Left forelimb (tissue), 1 donor: ENCODE measurements at regions not wholly inside any gene's neighbourhood (a gene's known extent, or its start where the extent isn't known, plus 50 kb on each side); places are given as distances from the start of the nearest gene placed in this dataset.

Experiments
- DNase-seq: peaks from one replicate; pipeline ENCODE4 v3.0.0-alpha.2; 2018; ENCODE audit warnings: low spot score

DNA sequence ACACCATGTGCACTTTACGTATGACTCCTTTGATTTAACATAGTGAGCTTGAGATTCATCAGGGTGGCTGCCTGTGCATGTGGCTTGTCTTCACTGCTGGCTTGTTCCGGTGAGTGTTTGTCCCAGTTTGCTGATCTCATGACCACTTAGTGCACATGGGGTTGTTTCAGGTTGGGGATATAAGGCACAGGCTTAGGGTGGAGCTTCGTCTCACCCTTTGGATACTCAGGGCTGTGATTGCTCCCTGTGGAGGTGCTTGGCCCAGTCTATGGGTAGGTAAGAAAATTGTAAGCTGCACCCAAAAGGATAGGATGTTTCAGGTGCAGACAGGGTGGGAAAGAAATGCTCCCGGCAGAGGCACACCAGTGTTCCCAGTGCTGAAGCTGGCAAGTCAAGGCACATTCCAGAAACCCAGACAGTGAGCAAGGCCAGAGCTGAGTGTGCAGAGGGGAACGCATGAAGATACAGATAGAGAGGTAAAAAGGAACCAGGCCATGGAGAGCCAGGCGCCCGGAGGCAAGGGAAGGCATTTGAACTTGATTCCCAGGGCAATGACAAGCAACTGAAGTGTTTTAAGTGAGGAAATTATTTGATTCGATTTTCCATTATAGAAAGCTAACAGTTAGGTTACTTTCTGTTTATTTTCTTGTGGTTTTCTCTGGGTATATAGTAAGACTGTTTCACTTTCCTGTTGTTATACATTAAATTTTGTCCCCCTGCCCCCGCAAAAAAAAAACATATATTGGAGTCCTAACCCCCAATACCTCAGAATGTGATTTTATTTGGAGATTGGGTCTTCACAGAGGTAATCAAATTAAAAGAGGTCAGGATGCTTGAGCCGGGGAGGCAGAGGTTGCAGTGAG is 289.8 kb upstream of the KLF6 start:
- no peak for DNase-seq

DNA sequence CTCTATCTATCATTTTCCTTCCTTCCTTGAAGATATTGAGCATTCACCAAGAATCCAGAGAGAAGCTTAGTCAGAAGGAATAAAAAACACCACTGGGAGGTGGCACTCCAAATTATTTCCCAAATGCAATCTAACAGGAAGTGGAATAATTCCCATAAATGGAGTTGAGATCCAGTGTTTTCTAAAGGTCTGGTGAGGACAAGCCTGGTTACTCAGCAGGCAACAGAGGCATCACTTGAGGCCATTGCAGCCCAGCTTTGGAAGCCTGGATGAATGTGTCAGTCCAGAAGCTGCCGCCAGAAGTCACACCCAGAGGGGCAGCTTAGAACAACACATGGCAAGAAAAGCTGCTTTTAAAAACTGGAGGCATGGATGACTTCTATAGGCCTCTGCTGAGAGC is 288.9 kb upstream of the KLF6 start:
- DNase-seq: no peak

GRCh38 chr10:4070921-4071660 is 286.1 kb upstream of the KLF6 start:
- DNase-seq: no peak

DNA sequence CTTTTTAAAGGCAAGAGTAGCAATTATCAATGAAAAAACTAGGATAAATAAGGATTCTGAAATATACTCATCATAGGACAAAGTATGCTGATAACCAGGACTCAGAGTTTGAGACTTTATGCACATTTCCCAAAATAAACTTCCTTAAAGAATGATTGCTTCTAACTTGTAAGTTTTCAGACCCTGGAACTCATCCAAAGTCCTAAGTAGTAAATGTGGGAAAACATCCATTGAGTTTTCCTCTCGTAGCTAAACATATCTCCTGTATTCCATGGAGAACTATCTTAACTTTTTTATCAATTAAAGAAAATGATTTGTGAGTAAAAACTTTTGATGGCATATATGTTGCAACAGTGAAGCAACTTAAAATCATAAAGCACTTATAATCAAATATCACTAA is 285.2 kb upstream of the KLF6 start:
- DNase-seq: no peak

GRCh38 chr10:4069491-4069890 is 284.5 kb upstream of the KLF6 start:
- DNase-seq: no peak

DNA sequence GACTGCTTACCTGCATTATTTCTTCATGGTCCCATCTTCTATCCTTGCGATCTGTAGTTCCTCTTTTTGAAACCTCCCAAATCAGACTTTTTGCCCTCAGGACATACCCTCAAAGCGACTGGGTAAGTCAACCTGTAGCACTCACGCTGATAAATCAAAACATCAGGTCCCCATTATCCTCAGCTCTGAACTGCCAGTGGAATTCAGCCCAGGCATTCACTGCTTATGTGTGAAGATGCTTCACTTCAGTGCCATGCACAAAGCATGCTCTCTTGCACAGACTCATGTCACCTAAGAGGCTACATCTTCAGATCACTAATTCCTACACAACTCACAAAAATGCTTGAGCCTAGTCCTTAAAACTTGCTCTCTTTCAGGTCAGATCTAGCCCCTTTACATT is 283.6 kb upstream of the KLF6 start:
- DNase-seq: no peak

GRCh38 chr10:4067931-4068561 is 283.0 kb upstream of the KLF6 start:
- no peak for DNase-seq

DNA sequence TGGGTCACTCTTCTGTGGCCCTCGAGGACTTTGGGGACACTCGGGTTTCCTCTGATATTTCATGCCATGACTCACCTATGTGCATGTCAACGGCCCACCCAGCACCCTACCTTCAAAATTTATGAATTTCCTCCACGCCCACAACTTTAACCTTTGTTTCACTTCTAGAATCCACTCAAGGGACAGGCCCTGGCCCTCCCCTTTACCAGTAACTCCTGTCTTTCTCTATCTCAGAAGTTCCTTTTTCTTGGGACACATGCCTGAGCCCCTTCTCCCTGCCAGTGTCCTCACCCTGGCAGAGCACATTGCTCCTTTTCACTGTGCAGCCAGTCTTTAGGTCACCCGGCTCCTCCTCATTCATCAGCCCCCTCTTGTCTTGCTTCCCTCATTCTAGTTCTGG is 282.5 kb upstream of the KLF6 start:
- no peak for DNase-seq

GRCh38 chr10:4066581-4067390 is 281.8 kb upstream of the KLF6 start:
- no peak for DNase-seq

DNA sequence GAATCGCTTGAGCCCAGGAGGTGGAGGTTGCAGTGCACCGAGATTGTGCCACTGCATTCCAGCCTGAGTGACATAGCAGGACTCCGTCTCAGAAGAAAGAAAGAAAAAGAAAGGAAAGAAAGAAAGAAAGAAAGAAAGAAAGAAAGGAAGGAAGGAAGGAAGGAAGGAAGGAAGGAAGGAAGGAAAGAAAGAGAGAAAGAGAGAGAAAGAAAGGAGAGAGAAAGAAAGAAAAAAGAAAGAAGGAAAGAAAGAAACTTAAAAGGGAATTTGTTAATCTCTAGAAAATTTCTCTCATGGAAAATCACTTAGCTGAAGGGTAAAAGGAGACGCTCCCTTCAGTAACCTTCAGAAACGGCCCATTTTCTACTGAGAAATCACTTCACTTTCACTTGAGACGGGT is 279.5 kb upstream of the KLF6 start:
- no peak for DNase-seq

GRCh38 chr10:4063717-4064116 is 278.7 kb upstream of the KLF6 start:
- DNase-seq: no peak

GRCh38 chr10:4062751-4063150 is 277.7 kb upstream of the KLF6 start:
- no peak for DNase-seq

DNA sequence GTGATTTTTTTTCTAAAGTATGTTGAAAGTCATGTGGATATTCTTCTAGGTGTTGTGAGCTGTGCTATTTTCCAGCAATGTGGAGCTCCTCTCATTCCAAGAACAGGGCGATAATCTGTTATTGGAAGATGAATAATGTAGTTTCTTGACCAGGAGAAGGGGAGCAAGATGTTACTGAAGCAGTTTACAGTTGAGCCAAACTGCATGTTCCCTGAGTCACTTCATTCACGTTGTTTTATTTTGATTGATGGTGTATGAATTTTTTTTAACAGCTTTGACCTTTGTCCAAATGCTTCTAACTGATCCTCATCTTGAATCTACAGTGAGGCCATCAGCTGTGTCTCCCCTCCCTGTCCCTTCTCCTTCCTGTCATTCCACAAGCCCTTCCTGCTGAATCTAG is 277.1 kb upstream of the KLF6 start:
- DNase-seq: no peak

GRCh38 chr10:4061441-4061951 is 276.5 kb upstream of the KLF6 start:
- no peak for DNase-seq

DNA sequence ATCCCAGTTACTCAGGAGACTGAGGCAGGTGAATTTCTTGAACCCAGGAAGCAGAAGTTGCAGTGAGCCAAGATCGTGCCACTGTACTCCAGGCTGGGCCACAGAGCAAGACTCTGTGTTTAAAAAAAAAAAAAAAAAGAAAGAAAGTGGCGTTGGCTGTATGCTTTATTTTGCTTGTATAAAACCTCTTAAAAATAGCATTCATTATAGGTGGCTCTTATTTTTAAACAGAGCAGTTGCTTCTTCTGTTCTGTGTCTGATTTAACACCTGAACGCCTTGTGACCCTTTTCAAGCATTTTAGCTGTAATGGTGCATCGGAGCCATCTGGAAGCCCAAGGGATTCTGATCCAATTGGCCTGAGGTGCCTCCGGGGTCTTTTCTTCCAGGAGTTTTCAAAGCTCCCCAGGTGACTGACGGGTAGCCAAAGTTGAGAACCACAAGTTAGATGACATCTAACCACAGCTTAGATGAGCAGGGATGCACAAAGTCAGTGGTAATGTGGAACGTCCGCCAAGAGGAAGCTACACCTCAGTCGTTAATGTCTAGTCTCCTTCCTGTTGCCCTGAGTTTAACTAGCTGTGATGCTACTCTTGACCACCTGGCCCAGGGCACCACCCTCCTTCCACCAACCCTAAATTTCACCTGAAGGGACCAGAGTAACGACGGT is 274.6 kb upstream of the KLF6 start:
- no peak for DNase-seq

DNA sequence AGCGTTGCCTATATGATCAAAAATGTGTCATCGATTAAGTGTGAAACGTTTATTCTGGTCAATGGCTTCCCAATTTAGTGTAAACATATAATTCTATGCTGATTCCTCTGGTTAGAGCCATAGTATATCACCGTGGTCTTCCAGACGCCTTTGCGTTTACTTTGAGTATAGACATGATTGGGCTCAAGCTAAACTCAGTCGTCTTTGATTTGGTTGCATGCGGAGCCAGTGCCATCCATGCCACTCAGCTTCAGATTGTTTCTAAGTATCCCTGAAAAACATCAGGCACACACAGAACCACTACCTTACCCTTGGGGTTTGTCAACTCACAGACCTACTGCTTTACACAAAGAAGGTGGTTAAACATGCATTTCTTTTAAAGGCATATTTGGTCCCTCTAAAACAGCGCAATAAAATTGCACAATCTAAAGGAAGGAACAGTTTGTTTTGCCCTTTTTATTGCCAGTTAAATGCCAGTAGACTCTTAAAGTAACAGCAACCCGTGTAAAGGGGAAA is 273.6 kb upstream of the KLF6 start:
- DNase-seq: no peak

- DNase-seq: no peak
Observed at GRCh38 chr10:4057725-4058513, 272.9 kb upstream of the KLF6 start.

GRCh38 chr10:4057021-4057420 is 272.0 kb upstream of the KLF6 start:
- DNase-seq: no peak

DNA sequence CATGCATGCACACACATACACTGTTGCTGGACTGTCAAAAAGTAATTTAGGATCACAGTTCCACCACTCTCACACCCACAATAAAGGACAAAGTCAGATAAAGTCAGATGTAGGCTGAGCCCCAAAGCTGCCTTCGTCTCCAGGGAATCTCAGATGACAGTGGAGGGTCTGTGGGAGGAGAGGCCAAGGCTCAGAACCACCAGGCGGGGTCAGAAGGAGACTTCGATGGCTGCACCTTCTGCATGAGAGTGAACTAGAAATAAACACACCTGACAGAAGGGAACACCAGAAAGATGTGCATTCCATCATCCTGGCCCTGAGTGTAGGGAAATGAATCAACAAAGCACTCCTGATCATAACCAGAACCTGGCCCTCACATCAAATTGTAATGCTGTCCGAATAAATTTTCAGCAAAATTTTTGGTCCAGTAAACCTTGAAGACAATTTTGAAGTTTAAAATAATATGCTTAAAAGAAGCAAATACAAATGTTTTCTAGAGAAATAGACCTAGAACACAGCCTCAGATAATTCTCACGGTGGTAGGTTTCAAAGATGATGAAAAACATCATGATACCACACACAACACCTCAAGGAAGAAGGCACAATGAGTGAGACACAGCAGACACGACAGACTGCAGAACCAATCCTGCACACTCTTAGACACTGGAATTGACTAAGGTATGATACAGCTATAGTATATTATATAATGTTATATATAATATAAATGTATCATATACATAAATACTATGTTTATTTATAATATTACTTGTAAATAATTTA is 269.8 kb upstream of the KLF6 start:
- DNase-seq: no peak

- DNase-seq: no peak
Observed at GRCh38 chr10:4053940-4054339, 268.9 kb upstream of the KLF6 start.
